ENCODE measurements at regions not wholly inside any gene's neighbourhood (a gene's known extent, or its start where the extent isn't known, plus 50 kb on each side); places are given as distances from the start of the nearest gene placed in this dataset.

- no peak for DNase-seq (ENCODE audit: low spot score)
These were observed 484.3 kb downstream of the LMO4 start for GRCh38 chr1:87812871-87813577.

DNA sequence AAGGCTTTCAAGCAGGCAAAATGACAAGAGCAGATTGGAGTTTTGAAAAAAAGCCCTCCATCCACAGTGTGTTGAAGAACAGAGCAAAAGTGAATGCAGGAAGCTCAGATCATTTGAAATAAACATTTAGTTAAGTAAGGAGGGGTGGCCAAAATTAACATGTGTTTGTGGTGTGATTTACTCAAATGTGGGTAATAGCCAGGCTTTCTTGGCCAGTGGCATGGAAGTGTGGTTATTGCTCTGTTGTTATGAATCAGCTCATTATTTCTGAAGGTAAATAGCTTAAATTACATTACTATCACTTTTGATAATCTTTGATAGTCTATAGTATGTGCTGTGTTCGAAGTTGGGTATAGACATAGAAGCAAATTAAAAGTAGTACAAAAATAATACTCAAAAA, 485.9 kb downstream of the LMO4 start:
- peak; percentile 10 for DNase-seq (ENCODE audit: low spot score)

DNA sequence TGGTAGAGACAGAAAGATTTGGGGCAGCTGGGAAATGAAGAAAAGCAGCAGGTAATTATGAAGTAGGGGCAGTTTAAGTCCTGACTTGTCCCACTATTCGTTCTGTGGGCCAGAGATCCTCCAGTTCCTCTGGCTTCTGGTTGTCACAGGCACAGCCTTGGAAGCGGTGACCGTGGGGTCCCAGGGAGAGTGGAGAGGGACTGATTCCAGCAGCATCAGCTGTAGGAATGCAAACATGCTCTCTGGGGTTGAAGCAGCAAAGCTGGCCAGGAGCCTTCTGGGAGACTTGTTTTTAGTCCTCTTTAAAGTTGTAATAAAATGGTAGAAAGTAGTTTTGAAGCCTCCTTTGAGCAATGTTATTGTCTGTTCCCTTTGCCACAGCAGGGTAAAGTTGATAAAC, 488.0 kb downstream of the LMO4 start:
- no peak for DNase-seq (ENCODE audit: low spot score)

GRCh38 chr1:87820668-87821334, 492.1 kb downstream of the LMO4 start:
- no peak for DNase-seq (ENCODE audit: low spot score)

DNA sequence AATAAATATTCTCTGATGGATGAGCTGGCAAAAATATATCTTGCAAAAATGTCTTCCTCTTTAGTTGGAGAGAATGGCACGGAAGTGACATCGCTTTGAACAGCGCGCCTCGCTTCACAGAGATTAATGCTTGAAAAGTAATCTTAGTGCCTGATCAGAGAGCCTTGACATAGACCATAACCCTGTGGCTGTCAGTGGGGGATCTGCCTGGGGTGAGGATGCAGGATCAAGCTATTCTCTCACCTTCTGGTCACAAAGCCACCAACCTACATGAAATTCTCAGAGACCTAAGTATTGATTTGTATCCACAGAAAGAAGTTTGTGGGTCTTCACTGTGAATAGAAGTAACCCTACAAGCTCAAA, 492.6 kb downstream of the LMO4 start:
- DNase-seq (ENCODE audit: low spot score), result no peak

DNA sequence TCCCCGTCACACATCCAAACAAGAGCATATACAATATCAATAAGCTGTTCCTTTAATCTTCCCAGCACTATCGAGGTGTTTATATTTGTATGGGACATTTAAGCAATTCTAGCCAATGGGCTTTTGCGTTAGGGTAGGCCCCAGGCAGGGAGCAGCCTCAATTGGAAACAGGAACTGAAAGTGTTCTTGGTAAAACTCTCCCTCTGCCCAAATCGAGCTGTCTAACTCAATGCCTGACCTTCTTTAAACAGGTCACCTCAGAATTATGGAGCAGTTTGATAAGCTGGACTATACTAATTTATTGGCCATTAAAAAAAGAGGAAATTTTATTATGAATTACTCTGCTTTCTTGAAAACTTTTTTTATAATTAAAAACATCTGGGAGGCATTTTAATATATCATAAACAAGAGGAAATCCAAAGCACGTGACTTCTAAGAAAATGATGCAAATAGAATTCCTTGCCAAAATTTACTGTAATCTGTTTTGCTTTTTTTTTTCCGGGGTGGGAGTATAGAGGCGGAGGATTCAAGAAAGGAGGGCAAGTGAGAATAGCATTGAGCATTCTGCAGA, 498.1 kb downstream of the LMO4 start:
- peak; percentile 90 for DNase-seq (ENCODE audit: low spot score)

GRCh38 chr1:87829360-87829759, 500.7 kb downstream of the LMO4 start:
- no peak for DNase-seq (ENCODE audit: low spot score)

DNA sequence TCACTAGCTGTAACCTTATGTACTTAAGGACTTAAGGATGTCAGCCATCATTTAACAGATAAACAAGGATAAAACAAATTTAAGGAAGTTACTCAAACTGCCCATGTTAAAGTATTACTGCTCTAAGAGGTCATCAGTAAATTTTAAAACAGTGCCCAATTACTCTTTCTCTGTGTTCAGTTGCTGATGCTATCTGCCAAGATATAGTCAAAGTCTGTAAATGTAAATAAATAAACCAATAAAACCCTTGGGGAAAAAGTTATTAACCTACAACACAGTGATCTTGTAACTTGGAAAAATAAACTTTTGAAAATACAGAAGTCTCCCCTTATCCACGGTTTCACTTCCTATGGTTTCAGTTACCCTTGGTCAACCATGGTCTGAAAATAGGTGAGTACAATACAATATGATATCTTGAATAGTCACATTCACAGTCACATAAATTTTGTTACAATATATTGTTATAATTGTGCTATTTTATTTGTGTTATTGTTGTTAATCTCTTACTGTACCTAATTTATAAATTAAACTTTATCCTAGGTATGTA, 501.8 kb downstream of the LMO4 start:
- no peak for DNase-seq (ENCODE audit: low spot score)

DNA sequence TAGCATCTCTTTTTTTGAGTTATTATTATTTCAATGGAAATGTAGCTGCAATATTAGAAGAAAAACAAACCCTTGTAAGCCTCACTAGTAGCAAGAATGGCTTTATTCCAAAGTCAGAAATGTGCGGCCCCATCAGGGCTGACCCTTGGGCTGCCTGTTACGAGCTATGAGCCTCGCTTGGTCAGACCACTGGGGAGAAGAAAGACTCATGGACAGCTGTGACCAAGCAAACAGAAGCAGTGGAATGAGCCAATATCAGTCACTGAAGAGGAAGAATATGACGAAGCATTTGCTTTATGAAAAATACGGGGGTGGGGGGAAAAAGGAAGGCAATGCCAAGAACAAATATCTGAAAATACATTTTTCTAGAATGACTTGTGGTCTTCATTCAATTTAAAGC, 504.5 kb downstream of the LMO4 start:
- no peak for DNase-seq (ENCODE audit: low spot score)

- DNase-seq (ENCODE audit: low spot score), result no peak
These were observed 505.5 kb downstream of the LMO4 start for GRCh38 chr1:87834151-87834550.

DNA sequence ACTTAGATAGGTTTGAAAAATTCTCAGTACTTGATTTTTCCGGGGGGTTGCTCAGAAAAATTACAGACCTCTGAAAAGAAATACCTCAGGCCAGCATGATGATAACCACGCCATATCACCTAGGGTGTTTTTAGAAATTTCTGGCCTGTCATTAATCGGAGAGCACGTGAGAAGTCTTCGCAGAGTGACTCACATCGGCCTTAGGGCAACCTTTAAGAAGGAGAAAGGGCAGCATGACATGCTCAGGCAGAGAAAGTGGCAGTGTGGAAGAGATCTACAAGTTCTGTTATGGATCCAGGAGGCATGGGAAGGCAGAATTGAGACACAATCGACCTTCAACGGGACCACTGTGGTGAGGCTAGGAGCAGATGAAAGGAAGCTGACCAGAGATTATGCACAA, 506.3 kb downstream of the LMO4 start:
- peak; percentile 3 for DNase-seq (ENCODE audit: low spot score)

- no peak for DNase-seq (ENCODE audit: low spot score)
These were observed 512.1 kb downstream of the LMO4 start for GRCh38 chr1:87840767-87841166.

DNA sequence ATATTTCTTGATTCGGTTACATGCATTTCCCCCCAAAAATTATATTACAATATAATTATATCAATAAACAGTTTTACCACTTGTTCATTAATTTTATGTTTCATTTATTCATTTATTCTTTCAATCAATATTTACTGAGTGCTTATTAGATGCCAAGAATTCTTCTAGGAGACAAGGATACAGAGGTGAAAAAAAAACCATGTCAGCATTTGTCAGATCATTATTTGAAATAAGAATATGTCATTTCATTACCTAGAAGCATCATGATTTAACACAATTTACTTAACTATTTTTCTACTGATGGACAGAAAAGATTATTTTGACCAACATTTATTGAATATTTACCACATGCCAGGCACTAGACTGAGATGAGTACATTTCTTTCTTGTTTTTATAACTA, 512.7 kb downstream of the LMO4 start:
- DNase-seq (ENCODE audit: low spot score), result no peak

- no peak for DNase-seq (ENCODE audit: low spot score)
These were observed 513.5 kb downstream of the LMO4 start for GRCh38 chr1:87842156-87842555.

- DNase-seq (ENCODE audit: low spot score), result no peak
These were observed 515.6 kb downstream of the LMO4 start for GRCh38 chr1:87844251-87844650.

GRCh38 chr1:87851490-87851889, 522.8 kb downstream of the LMO4 start:
- no peak for DNase-seq (ENCODE audit: low spot score)

GRCh38 chr1:87852410-87853161, 523.9 kb downstream of the LMO4 start:
- no peak for DNase-seq (ENCODE audit: low spot score)

- DNase-seq (ENCODE audit: low spot score), result no peak
These were observed 525.1 kb downstream of the LMO4 start for GRCh38 chr1:87853576-87854351.

DNA sequence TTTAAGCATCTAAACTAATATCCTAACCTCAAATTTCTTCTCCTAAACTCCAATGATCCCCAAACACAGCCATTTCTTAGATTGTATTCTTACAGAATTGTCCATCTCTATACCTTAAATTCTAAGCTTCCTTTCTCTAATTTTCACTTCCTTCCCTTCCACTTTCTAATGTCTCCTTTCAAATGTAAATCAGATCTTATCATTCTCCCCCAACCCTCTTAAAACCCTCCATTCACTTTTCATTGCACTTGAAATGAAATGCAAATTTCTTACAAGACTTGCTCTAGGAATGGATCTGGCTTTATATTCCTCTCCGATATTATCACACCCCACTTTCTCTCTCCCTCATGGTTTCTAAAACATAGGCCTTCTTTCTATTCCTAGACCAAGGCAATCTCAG, 534.6 kb downstream of the LMO4 start:
- no peak for DNase-seq (ENCODE audit: low spot score)

DNA sequence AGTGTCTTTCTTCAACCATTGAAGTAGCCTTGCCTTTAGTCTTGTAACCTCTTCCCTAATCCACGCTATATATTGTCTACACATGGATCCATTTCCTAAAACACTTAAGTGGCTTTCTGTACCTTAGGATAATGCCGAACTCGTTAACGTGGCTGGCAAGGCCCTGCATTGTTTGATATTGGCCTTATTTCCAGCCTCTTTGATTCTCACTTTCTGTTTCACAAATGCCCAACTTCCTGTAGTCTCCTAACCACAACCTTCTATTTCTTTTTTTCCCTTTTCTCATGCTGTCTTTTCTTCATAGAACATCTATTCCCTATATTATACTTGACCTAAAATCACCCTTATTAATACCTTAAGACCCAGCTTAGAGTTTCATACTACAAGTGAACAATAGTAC, 536.0 kb downstream of the LMO4 start:
- no peak for DNase-seq (ENCODE audit: low spot score)

DNA sequence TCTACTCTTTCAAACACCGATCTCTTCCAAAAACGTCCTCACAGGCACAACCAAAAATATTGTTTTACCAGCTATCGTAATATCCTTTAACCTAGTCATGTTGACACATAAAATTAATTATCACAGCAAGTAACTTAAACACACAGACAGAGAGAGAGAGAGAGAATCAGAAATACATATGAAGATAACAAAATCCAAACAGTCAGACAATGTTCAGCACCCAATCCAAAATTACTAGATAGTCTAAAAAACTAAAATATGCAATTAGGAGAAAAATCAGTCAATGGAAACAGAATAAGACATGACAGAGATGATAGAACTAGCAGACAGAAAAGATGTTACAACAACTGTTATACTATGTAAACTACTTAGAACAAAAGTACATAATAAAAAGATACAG, 537.7 kb downstream of the LMO4 start:
- no peak for DNase-seq (ENCODE audit: low spot score)

GRCh38 chr1:87867626-87868025, 538.9 kb downstream of the LMO4 start:
- peak; percentile 40 for DNase-seq (ENCODE audit: low spot score)
